GM21381 (cell line): ENCODE measurements at regions not wholly inside any gene's neighbourhood (a gene's known extent, or its start where the extent isn't known, plus 50 kb on each side); places are given as distances from the start of the nearest gene placed in this dataset.

ENCODE experiments used
- ATAC-seq: cut with Tn5 transposase; IDR thresholded peaks from one replicate; pipeline ENCODE4 v1.9.1; 2021; ENCODE audit warnings: mild to moderate bottlenecking, moderate library complexity; ENCODE audit not compliant: unreplicated experiment

GRCh38 chr3:137201066-137201465, 243.3 kb downstream of the IL20RB start:
- no peak for ATAC-seq

GRCh38 chr3:137202941-137203340, 245.2 kb downstream of the IL20RB start:
- ATAC-seq, result no peak

GRCh38 chr3:137204409-137204808, 246.6 kb downstream of the IL20RB start:
- ATAC-seq, result no peak

- ATAC-seq, result no peak
These were observed 247.7 kb downstream of the IL20RB start for GRCh38 chr3:137205394-137206045.

GRCh38 chr3:137207616-137208015, 249.8 kb downstream of the IL20RB start:
- ATAC-seq, result no peak

GRCh38 chr3:137217733-137218132, 259.9 kb downstream of the IL20RB start:
- ATAC-seq, result no peak

GRCh38 chr3:137219801-137220445, 262.1 kb downstream of the IL20RB start:
- no peak for ATAC-seq

- ATAC-seq, result no peak
These were observed 265.0 kb downstream of the IL20RB start for GRCh38 chr3:137222736-137223225.

- ATAC-seq, result no peak
These were observed 266.7 kb downstream of the IL20RB start for GRCh38 chr3:137224464-137224863.

- ATAC-seq, result no peak
These were observed 285.1 kb downstream of the IL20RB start for GRCh38 chr3:137242836-137243400.

GRCh38 chr3:137246491-137246890, 288.7 kb downstream of the IL20RB start:
- ATAC-seq, result no peak

- no peak for ATAC-seq
These were observed 291.6 kb downstream of the IL20RB start for GRCh38 chr3:137249311-137249940.

GRCh38 chr3:137259089-137259488, 301.3 kb downstream of the IL20RB start:
- ATAC-seq, result no peak

- ATAC-seq, result no peak
These were observed 301.9 kb downstream of the IL20RB start for GRCh38 chr3:137259701-137260100.

- ATAC-seq, result no peak
These were observed 306.5 kb downstream of the IL20RB start for GRCh38 chr3:137264071-137264820.

- no peak for ATAC-seq
These were observed 307.1 kb downstream of the IL20RB start for GRCh38 chr3:137264843-137265330.

GRCh38 chr3:137282871-137283270, 325.1 kb downstream of the IL20RB start:
- no peak for ATAC-seq

- no peak for ATAC-seq
These were observed 328.1 kb downstream of the IL20RB start for GRCh38 chr3:137285924-137286323.

GRCh38 chr3:137293086-137293485, 335.3 kb downstream of the IL20RB start:
- no peak for ATAC-seq

- ATAC-seq, result no peak
These were observed 336.4 kb downstream of the IL20RB start for GRCh38 chr3:137294139-137294538.

- ATAC-seq, result no peak
These were observed 337.1 kb downstream of the IL20RB start for GRCh38 chr3:137294839-137295238.
